HEK293T (cell line): ENCODE measurements at regions not wholly inside any gene's neighbourhood (a gene's known extent, or its start where the extent isn't known, plus 50 kb on each side); places are given as distances from the start of the nearest gene placed in this dataset.

Source experiments
- CTCF ChIA-PET: fragments of 350-600 bp; formaldehyde crosslinking; extraction: SDS; loops from one replicate; lab custom pipeline; 2021; ENCODE audit warnings: antibody characterized with exemption, inconsistent platforms; lab: Yijun Ruan, JAX
- POLR2A ChIA-PET: fragments of 350-600 bp; formaldehyde crosslinking; extraction: SDS; loops from one replicate; lab custom pipeline; 2020; ENCODE audit warnings: antibody characterized with exemption, inconsistent platforms; lab: Yijun Ruan, JAX
- DNase-seq: peaks from one replicate; pipeline ENCODE4 v3.0.0; 2012; ENCODE audit warnings: mixed read lengths; ENCODE audit errors: extremely low spot score
- ARNT ChIP-seq: fragments of 450-650 bp; IDR thresholded peaks from 2 replicates; pipeline ENCODE4 v1.6.1; 2017; ENCODE audit warnings: mild to moderate bottlenecking
- BHLHE40 ChIP-seq: fragments of 450-650 bp; IDR thresholded peaks from 2 replicates; pipeline ENCODE4 v1.6.1; 2016; ENCODE audit warnings: mild to moderate bottlenecking, moderate library complexity, borderline replicate concordance
- CTBP1 ChIP-seq: fragments of 450-650 bp; IDR thresholded peaks from 2 replicates; pipeline ENCODE4 v1.6.1; 2016; ENCODE audit warnings: borderline replicate concordance
- ELF4 ChIP-seq: fragments of 450-650 bp; IDR thresholded peaks from 2 replicates; pipeline ENCODE4 v1.6.1; 2017; ENCODE audit warnings: antibody characterized with exemption
- FOXA1 ChIP-seq: fragments of 450-650 bp; IDR thresholded peaks from 2 replicates; pipeline ENCODE4 v1.6.1; 2016; ENCODE audit warnings: mild to moderate bottlenecking
- FOXK2 ChIP-seq: fragments of 450-650 bp; IDR thresholded peaks from 2 replicates; pipeline ENCODE4 v1.6.1; 2016; ENCODE audit warnings: mild to moderate bottlenecking
- FOXM1 ChIP-seq: fragments of 450-650 bp; IDR thresholded peaks from 2 replicates; pipeline ENCODE4 v1.6.1; 2017; ENCODE audit warnings: mild to moderate bottlenecking, borderline replicate concordance
- HDGF ChIP-seq: fragments of 450-650 bp; IDR thresholded peaks from 2 replicates; pipeline ENCODE4 v1.6.1; 2017; ENCODE audit warnings: antibody characterized with exemption, borderline replicate concordance
- L3MBTL2 ChIP-seq: fragments of 450-650 bp; conservative IDR thresholded peaks from 2 replicates; pipeline ENCODE4 v1.6.1; 2016; ENCODE audit warnings: mild to moderate bottlenecking
- LEF1 ChIP-seq: fragments of 450-650 bp; IDR thresholded peaks from 2 replicates; pipeline ENCODE4 v1.6.1; 2017; ENCODE audit warnings: mild to moderate bottlenecking, borderline replicate concordance
- NFRKB ChIP-seq: fragments of 450-650 bp; IDR thresholded peaks from 2 replicates; pipeline ENCODE4 v1.6.1; 2016; ENCODE audit warnings: mild to moderate bottlenecking, moderate library complexity
- SP1 ChIP-seq: fragments of 450-650 bp; IDR thresholded peaks from 2 replicates; pipeline ENCODE4 v1.6.1; 2017
- SUZ12 ChIP-seq: fragments of 450-650 bp; IDR thresholded peaks from 2 replicates; pipeline ENCODE4 v1.6.1; 2016; ENCODE audit warnings: mild to moderate bottlenecking
- TARDBP ChIP-seq: fragments of 450-650 bp; IDR thresholded peaks from 2 replicates; pipeline ENCODE4 v1.6.1; 2016
- ZNF384 ChIP-seq: fragments of 450-650 bp; IDR thresholded peaks from 2 replicates; pipeline ENCODE4 v1.6.1; 2016
- TF ChIP-seq, protein P1 (sequence below): fragments of 450-650 bp; IDR thresholded peaks from 2 replicates; pipeline ENCODE4 v1.6.1; 2016

DNA sequence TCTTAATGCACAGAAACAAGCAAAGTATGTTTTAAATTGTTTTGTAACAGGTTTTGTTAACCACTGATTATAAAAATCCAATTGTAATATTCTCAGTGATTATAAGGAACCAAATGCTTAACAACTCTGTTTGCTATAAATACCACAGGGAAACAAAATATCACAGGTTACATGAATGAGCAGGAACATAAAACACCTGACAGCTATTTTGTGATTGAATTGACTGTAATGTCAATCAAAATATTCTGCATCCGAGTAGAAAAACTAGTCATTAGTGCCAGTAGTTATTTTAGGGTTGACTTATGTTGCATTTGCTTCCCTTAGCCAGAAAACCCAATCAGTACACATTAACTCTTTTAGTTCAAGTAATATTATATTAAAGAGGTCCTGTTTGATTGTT, 1707.8 kb upstream of the ACO1 start:
- ChIA-PET CTCF (no interaction called here), POLR2A (no interaction called here)

DNA sequence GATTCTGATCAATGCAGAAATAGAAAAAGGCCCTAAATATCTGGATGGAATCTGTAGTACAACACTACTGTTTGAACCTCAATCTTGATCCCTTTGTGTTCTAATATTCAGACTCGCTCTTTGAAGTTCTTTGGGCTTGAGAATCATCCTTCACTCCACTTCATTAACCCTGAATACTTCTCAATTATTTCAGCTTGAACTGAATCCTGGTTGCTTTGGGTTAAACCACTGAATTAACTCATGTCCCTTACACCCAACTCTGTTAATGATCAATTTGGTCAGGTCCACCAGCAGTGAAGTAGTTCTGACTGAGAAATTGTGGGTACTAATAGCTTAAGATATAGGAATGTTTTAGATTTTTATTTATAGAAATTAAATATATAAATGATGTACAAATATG, 1707.2 kb upstream of the ACO1 start:
- no peak for TF ChIP-seq NFRKB
- TF ChIP-seq CTBP1: no peak
- no peak for TF ChIP-seq LEF1
- no peak for TF ChIP-seq SUZ12
- TF ChIP-seq ELF4: no peak
- TF ChIP-seq FOXM1: no peak
- no peak for TF ChIP-seq TARDBP
- no peak for TF ChIP-seq FOXK2
- no peak for TF ChIP-seq ARNT
- no peak for TF ChIP-seq L3MBTL2
- TF ChIP-seq SP1: no peak
- TF ChIP-seq ZNF384: no peak
- DNase-seq: no peak
- ChIA-PET POLR2A (no interaction called here), CTCF (no interaction called here)

More for the DNA sequence above, 1707.8 kb upstream of the ACO1 start:
- no peak for TF ChIP-seq FOXM1
- no peak for DNase-seq

DNA sequence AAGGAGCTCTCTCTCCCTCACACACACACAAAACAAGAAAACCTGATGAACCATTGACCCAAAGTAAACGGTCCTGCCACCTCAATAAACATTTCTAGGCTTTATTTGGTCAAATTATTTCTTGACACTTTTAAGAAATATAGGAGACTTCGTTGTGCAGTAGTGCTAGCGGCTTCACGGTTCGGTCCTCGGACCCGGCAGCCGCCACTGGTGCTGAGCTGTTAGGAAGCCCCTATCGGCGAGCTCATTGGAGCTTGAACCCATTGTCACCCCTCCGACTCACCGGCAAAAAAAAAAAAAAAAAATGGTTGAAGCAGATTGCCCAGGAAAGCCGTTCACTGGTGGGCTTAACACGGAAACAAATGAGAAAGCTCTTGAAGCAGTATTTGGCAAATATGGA, 1695.6 kb upstream of the ACO1 start:
- TF ChIP-seq, protein P1, sequence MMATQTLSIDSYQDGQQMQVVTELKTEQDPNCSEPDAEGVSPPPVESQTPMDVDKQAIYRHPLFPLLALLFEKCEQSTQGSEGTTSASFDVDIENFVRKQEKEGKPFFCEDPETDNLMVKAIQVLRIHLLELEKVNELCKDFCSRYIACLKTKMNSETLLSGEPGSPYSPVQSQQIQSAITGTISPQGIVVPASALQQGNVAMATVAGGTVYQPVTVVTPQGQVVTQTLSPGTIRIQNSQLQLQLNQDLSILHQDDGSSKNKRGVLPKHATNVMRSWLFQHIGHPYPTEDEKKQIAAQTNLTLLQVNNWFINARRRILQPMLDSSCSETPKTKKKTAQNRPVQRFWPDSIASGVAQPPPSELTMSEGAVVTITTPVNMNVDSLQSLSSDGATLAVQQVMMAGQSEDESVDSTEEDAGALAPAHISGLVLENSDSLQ: no peak
- TF ChIP-seq ARNT: no peak
- TF ChIP-seq L3MBTL2: no peak
- no peak for TF ChIP-seq TARDBP
- no peak for TF ChIP-seq FOXA1
- no peak for TF ChIP-seq SUZ12
- TF ChIP-seq SP1: no peak
- TF ChIP-seq ELF4: no peak
- TF ChIP-seq NFRKB: no peak
- CTCF ChIA-PET: no interaction called here
- POLR2A ChIA-PET: no interaction called here
- no peak for DNase-seq

DNA sequence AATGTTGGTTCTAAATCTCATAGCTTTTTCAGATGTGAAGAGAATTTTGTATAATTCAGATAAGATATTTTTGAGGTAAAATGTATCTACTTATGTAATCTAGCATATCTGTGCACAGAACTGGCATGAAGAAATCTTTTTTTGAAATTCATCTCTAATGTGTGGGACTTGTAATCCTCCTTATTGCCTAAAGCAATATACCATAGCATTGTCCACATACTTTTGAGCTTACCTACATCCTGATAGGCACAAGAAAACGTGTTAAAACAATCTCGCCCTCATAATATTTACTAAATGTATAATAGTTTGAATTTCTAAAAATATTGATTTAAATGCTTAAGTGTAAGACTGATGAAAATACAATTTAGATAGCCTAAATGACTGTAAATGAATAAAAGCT, 1686.5 kb upstream of the ACO1 start:
- POLR2A ChIA-PET: no interaction called here
- CTCF ChIA-PET: no interaction called here
- DNase-seq: no peak
- TF ChIP-seq CTBP1: no peak
- TF ChIP-seq L3MBTL2: no peak
- no peak for TF ChIP-seq FOXM1
- no peak for TF ChIP-seq ARNT
- no peak for TF ChIP-seq FOXK2

DNA sequence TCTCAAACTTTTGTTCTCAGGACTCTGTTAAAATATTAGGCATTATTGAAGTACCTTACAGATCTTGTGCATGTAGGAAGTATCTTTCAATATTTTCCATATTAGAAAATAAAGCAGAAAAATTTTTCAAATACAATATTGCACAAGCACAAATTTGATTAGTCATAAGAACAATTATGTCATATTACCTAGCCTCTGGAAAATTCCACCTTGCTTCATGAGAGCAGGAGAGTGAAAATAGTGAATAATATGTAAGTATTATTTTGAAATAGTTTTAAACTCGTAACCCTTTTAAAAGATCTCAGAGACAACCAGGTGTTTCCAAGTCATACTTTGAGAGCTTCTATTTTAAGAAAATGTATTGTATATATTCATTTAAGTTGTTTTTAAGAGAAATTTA, 1672.9 kb upstream of the ACO1 start:
- DNase-seq: no peak
- CTCF ChIA-PET: no interaction called here
- POLR2A ChIA-PET: no interaction called here
- TF ChIP-seq NFRKB (no peak), FOXA1 (no peak), TARDBP (no peak)

DNA sequence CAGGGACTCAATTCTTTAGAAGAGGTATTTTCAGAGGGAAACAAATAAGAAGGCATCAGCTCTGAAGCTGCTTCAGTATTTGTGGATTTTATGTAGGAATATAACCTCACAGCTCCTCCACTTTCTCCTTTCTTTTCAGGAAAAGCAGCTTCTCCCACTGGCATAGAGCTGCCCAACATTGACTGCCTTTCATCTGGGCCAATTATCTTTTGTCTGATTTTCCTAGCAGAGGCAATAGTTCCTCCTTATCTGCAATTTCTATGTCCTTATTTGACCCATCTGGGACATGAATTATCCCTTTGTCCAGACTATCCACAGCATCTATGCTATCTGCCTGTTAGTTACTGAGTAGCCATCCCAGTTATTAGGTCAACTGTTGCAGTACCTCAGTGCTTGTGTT, 1671.2 kb upstream of the ACO1 start:
- DNase-seq: no peak
- ChIA-PET CTCF (no interaction called here), POLR2A (no interaction called here)
- no peak for TF ChIP-seq NFRKB
- no peak for TF ChIP-seq HDGF

DNA sequence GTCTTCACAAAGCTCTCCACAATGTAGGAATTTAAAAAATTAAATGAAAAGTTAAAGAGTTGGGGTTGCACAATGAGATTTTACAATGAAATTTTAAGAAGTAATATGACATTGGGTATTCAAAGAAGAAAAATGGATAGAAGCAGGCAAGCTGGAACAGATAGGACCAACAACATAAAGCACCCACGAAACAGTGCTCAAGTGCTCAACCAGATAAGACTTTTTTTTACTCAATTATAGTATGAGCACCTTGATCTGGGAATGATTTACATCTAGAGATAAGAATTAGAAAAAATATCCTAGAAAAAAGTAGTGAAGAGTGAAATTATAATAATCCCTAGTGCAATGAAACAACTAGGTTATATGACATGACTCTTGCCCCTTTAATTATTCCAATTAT, 1670.1 kb upstream of the ACO1 start:
- ChIA-PET POLR2A (no interaction called here), CTCF (no interaction called here)
- TF ChIP-seq L3MBTL2: no peak
- TF ChIP-seq CTBP1: no peak
- TF ChIP-seq FOXA1: no peak
- TF ChIP-seq ZNF384: no peak
- TF ChIP-seq NFRKB: no peak
- TF ChIP-seq SP1: no peak
- TF ChIP-seq BHLHE40: no peak
- TF ChIP-seq ARNT: no peak
- TF ChIP-seq, protein P1: no peak
- no peak for DNase-seq

DNA sequence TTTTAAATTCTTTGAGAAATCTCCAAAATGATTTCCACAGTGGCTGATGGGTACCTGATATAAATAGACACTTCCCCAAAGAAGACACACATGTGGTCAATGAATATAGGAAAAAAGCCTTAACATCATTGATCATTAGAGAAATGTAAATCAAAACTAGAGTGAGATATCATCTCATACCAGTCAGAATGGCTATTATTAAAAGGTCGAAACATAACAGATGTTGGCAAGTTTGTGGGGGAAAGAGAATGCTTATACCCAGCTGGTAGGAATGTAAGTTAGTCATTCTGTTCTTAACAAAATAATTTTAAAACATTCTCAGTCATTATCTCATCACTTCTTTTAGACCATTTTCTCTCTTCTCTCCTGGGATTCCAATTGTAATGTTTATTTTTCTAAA, 1666.0 kb upstream of the ACO1 start:
- DNase-seq: no peak
- ChIA-PET POLR2A (no interaction called here), CTCF (no interaction called here)
- no peak for TF ChIP-seq ARNT
- no peak for TF ChIP-seq L3MBTL2
- TF ChIP-seq ELF4: no peak
- TF ChIP-seq FOXK2: no peak
- no peak for TF ChIP-seq ZNF384
- TF ChIP-seq FOXM1: no peak

DNA sequence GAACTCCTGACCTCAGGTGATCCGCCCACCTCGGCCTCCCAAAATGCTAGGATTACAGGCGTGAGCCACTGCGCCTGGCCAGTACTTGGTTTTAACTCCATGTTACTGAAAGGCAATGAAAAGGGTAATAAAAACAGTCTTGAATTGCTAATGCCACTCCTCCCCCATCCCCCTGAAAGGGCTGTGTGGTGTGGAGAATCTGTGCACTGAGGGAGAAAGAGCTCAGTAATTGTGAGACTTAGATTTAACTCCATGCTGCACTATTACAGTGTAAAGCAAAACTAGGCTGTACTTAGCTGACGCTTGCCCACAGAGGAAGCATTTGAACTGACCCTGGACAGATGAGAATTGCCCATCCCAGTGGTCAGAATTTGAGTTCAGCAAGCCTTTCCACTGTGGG, 1662.4 kb upstream of the ACO1 start:
- ChIA-PET CTCF (no interaction called here), POLR2A (no interaction called here)
- TF ChIP-seq ZNF384 (no peak), TARDBP (no peak), ELF4 (no peak), FOXK2 (no peak), LEF1 (no peak), CTBP1 (no peak), ARNT (no peak), FOXM1 (no peak), FOXA1 (no peak), L3MBTL2 (no peak), SP1 (no peak)
- TF ChIP-seq, protein P1: no peak
- DNase-seq: no peak
